ENCODE measurements at regions not wholly inside any gene's neighbourhood (a gene's known extent, or its start where the extent isn't known, plus 50 kb on each side); places are given as distances from the start of the nearest gene placed in this dataset.

DNA sequence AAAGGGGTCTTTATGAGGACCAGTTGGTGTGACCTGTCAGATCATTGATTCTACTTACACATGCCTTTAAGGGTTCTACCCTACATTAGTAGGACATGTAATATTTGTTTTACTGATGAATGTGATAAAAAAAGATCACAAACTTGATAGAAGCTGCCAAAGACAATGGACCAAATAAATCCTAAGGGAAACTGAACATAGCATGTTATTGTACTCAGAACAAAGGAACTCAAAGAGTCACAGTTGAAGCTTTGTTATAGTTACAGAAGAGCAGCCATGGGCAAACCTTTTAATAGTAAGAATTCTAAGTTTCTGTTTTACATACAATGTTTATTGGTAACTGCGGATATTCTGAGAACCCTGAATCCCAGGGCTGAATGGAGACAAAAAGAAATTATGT is 780.1 kb downstream of the SLITRK6 start:
- TF ChIP-seq EZH2 (IDR thresholded peaks at IDR 0.05; ENCODE audit: low read length, unreplicated experiment), result no peak
- TF ChIP-seq, protein P1, sequence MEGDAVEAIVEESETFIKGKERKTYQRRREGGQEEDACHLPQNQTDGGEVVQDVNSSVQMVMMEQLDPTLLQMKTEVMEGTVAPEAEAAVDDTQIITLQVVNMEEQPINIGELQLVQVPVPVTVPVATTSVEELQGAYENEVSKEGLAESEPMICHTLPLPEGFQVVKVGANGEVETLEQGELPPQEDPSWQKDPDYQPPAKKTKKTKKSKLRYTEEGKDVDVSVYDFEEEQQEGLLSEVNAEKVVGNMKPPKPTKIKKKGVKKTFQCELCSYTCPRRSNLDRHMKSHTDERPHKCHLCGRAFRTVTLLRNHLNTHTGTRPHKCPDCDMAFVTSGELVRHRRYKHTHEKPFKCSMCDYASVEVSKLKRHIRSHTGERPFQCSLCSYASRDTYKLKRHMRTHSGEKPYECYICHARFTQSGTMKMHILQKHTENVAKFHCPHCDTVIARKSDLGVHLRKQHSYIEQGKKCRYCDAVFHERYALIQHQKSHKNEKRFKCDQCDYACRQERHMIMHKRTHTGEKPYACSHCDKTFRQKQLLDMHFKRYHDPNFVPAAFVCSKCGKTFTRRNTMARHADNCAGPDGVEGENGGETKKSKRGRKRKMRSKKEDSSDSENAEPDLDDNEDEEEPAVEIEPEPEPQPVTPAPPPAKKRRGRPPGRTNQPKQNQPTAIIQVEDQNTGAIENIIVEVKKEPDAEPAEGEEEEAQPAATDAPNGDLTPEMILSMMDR (conservative IDR thresholded peaks at IDR 0.05; ENCODE audit: low read depth, low read length), result no peak
